Mucosa of descending colon (tissue), 3 donors: ENCODE measurements at regions not wholly inside any gene's neighbourhood (a gene's known extent, or its start where the extent isn't known, plus 50 kb on each side); places are given as distances from the start of the nearest gene placed in this dataset.

Experiments
- ATAC-seq: fragments of 200-7000 bp; cut with Tn5 transposase; one replicate; pipeline ENCODE4 v1.9.1; 2020; ENCODE audit warnings: mild to moderate bottlenecking, moderate library complexity
- DNase-seq, 3 donors: peaks; one replicate each; pipeline ENCODE4 v3.0.0-alpha.2; 2020
- H3K36me3 ChIP-seq: fragments of 200-600 bp; one replicate; pipeline ENCODE4 v1.8.0; 2021; ENCODE audit warnings: low read depth, mild to moderate bottlenecking
- H3K4me1 ChIP-seq: fragments of 200-600 bp; one replicate; pipeline ENCODE4 v1.8.0; 2021; ENCODE audit warnings: low read depth, mild to moderate bottlenecking
- H3K4me3 ChIP-seq: fragments of 200-600 bp; one replicate; pipeline ENCODE4 v1.8.0; 2021; ENCODE audit warnings: mild to moderate bottlenecking
- H3K9me3 ChIP-seq: fragments of 200-600 bp; one replicate; pipeline ENCODE4 v1.8.0; 2021; ENCODE audit warnings: mild to moderate bottlenecking
- intact Hi-C, 2 donors: fragments of 100-400 bp; cut with DNase I in 1 of 2; cut with micrococcal nuclease in 1 of 2; formaldehyde crosslinking; loops; one replicate each; pipeline versions ENCODE4 v1.11.0 to v1.11.1; 2022; cut with DNase I, micrococcal nuclease
- TF ChIP-seq, protein P1 (sequence below): fragments of 200-600 bp; IDR thresholded peaks from one replicate; pipeline ENCODE4 v1.8.0; 2022; ENCODE audit warnings: antibody characterized with exemption, mild to moderate bottlenecking
- donor health status: DM: no; HTN: no; CAD: no; lungs with moderate emphysema.
- donor health status: DM: no; HTN: no; CAD: no.
- donor health status: DM: no; HTN: yes; CAD: no.

DNA sequence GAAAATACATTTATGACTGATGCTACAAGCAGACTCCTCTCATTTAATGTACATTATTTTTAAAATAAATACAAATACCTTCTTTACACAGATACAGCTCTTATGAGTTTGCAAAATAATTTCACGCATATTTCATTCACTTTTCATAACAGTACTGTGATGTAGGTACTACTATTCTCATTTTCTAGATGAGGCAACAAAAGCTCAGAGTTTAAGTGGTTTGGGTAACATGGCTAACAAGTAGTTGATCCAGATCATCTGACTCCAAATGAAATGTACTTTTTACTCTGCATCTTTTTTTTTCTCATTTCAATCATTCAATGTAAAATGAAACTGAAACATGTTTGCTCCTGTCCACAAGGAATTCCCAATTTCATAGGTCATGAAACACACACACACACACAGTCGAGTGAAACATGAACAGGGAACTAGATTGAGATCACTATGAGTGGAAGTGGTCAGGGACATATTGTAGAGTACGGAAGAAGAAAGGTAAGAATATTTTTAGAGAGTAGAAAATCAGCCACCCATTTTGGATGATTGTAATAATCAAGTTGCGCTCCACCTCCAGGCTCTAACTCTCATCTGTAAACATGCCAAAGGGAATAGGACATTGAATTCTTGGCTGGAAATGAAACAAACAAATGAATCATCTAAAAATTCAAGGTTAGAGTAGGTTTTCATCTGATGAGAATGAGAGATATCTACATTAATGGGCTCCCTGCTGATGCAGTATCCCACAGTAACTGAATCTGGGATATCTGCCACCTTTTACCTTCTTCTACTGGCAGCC, 92.4 kb downstream of the CLDN1 start:
- no peaks in the 10 kb centered on the region for H3K4me1 ChIP-seq
- no peaks in the 10 kb centered on the region for H3K36me3 ChIP-seq
- DNase-seq (no peak), ATAC-seq (no peak)
- H3K9me3 ChIP-seq: no peaks in the 10 kb centered on the region
- TF ChIP-seq, protein P1, sequence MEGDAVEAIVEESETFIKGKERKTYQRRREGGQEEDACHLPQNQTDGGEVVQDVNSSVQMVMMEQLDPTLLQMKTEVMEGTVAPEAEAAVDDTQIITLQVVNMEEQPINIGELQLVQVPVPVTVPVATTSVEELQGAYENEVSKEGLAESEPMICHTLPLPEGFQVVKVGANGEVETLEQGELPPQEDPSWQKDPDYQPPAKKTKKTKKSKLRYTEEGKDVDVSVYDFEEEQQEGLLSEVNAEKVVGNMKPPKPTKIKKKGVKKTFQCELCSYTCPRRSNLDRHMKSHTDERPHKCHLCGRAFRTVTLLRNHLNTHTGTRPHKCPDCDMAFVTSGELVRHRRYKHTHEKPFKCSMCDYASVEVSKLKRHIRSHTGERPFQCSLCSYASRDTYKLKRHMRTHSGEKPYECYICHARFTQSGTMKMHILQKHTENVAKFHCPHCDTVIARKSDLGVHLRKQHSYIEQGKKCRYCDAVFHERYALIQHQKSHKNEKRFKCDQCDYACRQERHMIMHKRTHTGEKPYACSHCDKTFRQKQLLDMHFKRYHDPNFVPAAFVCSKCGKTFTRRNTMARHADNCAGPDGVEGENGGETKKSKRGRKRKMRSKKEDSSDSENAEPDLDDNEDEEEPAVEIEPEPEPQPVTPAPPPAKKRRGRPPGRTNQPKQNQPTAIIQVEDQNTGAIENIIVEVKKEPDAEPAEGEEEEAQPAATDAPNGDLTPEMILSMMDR: no peak
- intact Hi-C loops: loop anchor here (10.0 kb wide), 3 partner anchors 95 to 195 kb away; partner anchors contain the start of genes CLDN1 (in 1 of the 2) and CLDN16 (in 1 of the 2)
- H3K4me3 ChIP-seq: no peak overlapping the region

DNA sequence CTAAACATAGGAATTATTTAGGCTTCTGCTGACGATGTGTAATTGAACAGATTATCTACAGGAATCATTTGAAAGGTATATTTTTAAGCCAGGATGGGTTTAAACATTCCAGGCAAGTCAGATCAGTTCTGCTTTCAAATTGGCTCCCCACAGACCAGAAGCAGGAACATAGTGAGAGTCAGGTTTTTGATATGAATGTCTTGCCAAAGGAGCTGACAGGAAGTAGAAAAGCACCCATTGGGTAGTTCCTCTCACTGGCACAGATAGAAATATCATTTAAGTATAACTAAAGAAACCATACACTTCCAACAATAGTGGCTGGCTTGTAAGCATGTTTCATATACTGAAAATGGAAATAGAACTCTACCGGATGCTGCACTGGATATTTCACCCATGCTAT, 95.2 kb downstream of the CLDN1 start:
- no peaks in the 10 kb centered on the region for H3K4me1 ChIP-seq
- intact Hi-C loops: loop anchor here (2.0 to 10.0 kb wide), 4 partner anchors 94 to 198 kb away; partner anchors contain the start of genes CLDN1 (in 1 of the 2) and CLDN16 (in 1 of the 2)
- ATAC-seq (no peak), DNase-seq (no peak)
- no peaks in the 10 kb centered on the region for H3K9me3 ChIP-seq
- TF ChIP-seq, protein P1: no peak
- no peak overlapping the region for H3K4me3 ChIP-seq
- no peaks in the 10 kb centered on the region for H3K36me3 ChIP-seq

DNA sequence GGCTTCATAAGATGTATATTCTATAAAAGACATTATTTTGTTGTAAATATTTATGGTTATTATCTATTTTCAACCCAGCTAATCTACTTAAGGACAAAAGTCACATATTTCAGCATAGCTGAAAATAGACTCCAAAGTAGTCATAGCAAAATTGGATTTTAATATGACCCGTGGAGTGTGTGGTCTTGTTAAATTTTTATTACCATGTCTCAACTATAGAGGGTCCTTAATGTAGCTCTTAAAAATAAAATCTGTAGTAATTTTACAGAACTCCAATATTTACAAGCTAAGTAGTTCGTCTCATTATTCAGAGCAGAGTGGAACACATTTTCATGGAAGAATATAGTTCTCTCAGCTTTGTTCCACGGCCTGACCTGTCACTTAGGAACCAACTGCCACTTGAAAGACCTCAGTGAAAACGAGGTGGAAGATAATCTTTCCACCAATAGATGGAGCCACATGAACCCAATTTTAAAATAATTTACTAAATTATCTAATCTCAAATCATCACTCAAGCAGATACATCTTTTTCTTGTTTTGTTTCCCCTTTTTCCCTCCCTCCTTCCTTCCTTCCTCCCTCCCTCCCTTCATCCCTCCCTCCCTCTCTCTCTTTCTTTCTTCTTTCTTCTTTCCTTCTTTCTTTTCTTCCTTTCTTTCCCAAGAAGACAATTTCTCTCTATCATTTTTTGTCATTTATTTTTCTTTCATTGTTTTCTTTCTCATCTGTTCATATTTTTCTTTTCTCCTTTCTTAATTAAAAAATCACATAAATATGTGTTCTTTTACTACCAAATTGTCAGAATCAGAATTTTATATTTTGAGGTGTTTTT, 97.2 kb downstream of the CLDN1 start:
- DNase-seq: peak in 1 of 3 donors; percentile 30
- intact Hi-C loops: loop anchor here (10.0 kb wide), 3 partner anchors 100 to 200 kb away; partner anchors contain the start of genes CLDN1 (in 1 of the 2) and CLDN16 (in 1 of the 2)
- Histone ChIP-seq H3K9me3 (no peaks in the 10 kb centered on the region), H3K36me3 (no peaks in the 10 kb centered on the region), H3K4me3 (no peak overlapping the region), H3K4me1 (no peaks in the 10 kb centered on the region)
- peak; percentile 52 for ATAC-seq
- TF ChIP-seq, protein P1: no peak

DNA sequence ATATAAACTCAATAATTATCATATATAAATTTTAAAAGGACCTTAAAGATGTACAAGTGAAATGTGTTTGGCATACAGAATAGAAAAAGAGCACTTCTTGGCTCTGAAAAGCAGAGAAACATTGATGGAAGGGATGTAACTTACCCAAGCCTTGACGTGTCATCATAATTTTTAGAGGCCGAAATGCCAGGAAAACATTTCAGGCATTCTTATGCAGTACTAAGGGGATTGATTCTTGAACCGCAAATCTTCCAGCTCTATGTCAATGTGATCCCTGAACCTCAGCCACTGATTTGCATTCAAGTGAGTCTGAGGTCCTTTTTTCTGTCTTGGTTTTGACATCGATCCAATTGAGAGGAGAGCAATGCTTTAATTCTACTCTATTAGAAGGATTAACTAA, 97.8 kb downstream of the CLDN1 start:
- DNase-seq (no peak), ATAC-seq (no peak)
- TF ChIP-seq, protein P1: no peak
- Histone ChIP-seq H3K36me3 (no peaks in the 10 kb centered on the region), H3K9me3 (no peaks in the 10 kb centered on the region), H3K4me1 (no peaks in the 10 kb centered on the region), H3K4me3 (no peak overlapping the region)
- intact Hi-C loops: loop anchor here (10.0 kb wide), 3 partner anchors 100 to 200 kb away; partner anchors contain the start of genes CLDN1 (in 1 of the 2) and CLDN16 (in 1 of the 2)

DNA sequence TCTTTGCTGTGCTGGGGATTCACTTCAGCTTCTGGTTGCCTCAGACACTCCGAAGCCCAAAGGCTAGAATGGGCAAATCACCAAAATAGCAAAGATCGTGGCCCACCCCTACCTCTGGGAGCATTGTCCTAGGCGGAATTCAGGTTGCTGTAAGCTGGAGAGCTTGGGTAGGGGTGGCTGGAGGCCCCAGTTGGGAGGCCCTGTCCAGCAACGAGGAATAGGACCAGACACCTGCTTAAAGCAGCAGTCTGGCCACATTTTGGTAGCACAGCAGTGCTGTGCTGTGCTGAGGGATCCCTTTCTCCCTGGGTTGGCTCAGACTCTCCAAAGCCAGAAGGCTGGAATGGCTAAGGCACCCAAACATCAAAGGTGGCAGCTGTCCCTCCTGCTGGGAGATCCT, 99.3 kb downstream of the CLDN1 start:
- H3K36me3 ChIP-seq: no peaks in the 10 kb centered on the region
- ATAC-seq (no peak), DNase-seq (no peak)
- H3K9me3 ChIP-seq: no peaks in the 10 kb centered on the region
- H3K4me3 ChIP-seq: no peak overlapping the region
- TF ChIP-seq, protein P1: no peak
- no peaks in the 10 kb centered on the region for H3K4me1 ChIP-seq
- intact Hi-C loops: loop anchor here (10.0 kb wide), 3 partner anchors 102 to 202 kb away; partner anchors contain the start of genes CLDN1 (in 1 of the 2) and CLDN16 (in 1 of the 2)
